ENCODE measurements at regions not wholly inside any gene's neighbourhood (a gene's known extent, or its start where the extent isn't known, plus 50 kb on each side); places are given as distances from the start of the nearest gene placed in this dataset.

DNA sequence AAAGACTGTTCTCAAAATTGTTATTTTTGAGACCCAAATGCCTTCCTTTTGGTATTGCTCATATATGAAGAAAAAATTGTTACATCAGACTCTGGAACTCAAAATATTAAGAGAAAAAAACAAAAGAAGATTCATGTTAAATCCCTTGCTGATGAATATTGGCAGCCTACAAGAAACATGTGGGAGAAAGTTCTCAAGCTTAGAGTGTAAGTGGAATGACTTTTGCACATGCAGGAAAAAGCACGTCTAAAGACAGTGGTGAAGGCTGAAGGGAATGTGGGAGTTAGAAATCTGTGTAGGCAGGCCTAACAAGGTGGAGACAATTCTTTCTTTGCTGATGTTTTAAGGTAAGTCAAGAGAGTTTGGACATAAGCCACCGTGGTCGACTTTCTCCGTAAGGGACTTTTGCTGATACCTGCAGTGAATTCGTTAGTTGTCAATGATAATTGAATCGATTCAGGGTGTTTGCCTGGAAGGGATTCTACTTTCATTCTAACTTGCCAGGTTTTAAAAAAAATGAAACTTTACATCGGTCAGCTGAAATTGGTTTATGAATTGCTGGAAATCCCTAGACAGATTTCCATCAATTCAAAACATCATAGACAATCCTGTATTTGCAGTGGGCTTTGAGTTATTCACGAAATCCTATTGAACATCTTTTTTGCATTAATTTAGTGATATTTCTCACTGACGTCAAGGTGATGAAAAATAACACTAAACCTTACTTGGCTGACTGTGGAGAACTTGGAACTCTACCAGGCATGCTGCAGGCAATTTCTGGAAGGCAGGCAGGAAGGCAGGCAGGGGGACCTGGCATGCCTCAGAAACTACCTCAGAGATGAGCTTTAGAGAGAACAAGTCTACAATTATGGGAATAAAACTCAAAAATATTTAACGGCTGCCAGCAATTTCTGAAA lies 359.1 kb upstream of the ADAMTSL1 start:
- Histone ChIP-seq H3K27ac (no peak overlapping the region), H3K4me1 (no peaks in the 10 kb centered on the region), H3K4me3 (no peak overlapping the region), H3K27me3 (no peaks in the 10 kb centered on the region), H3K9me3 (no peaks in the 10 kb centered on the region), H3K36me3 (no peaks in the 10 kb centered on the region)
- ATAC-seq (no peak), DNase-seq (no peak)
- intact Hi-C loops (cut with DNase I) = no loop called here
- TF ChIP-seq, protein P1, sequence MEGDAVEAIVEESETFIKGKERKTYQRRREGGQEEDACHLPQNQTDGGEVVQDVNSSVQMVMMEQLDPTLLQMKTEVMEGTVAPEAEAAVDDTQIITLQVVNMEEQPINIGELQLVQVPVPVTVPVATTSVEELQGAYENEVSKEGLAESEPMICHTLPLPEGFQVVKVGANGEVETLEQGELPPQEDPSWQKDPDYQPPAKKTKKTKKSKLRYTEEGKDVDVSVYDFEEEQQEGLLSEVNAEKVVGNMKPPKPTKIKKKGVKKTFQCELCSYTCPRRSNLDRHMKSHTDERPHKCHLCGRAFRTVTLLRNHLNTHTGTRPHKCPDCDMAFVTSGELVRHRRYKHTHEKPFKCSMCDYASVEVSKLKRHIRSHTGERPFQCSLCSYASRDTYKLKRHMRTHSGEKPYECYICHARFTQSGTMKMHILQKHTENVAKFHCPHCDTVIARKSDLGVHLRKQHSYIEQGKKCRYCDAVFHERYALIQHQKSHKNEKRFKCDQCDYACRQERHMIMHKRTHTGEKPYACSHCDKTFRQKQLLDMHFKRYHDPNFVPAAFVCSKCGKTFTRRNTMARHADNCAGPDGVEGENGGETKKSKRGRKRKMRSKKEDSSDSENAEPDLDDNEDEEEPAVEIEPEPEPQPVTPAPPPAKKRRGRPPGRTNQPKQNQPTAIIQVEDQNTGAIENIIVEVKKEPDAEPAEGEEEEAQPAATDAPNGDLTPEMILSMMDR (IDR thresholded peaks at IDR 0.05) = no peak

DNA sequence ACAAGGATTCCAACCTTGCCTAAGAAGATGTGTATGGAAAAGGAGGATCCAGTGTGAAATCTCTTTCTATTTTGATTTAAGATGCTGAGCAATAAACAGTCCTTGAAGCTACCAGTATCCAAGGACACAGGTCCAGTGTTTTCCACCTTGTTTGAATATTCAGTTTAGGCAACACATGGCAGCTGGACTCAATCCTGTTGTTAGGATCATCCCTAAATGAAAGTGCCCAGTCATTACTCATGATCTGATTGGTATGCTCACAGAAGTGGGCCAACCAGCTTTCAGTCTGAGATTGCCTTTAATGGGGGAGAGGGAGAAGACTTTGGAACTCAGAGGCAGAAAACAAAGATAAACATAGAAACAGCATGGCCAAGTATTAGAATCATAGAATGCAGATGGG lies 355.7 kb upstream of the ADAMTSL1 start:
- no peaks in the 10 kb centered on the region for H3K4me1 ChIP-seq
- no peaks in the 10 kb centered on the region for H3K27me3 ChIP-seq
- TF ChIP-seq, protein P1 (IDR thresholded peaks at IDR 0.05) = no peak
- no peaks in the 10 kb centered on the region for H3K9me3 ChIP-seq
- intact Hi-C loops (cut with DNase I) = no loop called here
- DNase-seq (no peak), ATAC-seq (no peak)
- no peaks in the 10 kb centered on the region for H3K36me3 ChIP-seq
- no peak overlapping the region for H3K4me3 ChIP-seq
- no peak overlapping the region for H3K27ac ChIP-seq

DNA sequence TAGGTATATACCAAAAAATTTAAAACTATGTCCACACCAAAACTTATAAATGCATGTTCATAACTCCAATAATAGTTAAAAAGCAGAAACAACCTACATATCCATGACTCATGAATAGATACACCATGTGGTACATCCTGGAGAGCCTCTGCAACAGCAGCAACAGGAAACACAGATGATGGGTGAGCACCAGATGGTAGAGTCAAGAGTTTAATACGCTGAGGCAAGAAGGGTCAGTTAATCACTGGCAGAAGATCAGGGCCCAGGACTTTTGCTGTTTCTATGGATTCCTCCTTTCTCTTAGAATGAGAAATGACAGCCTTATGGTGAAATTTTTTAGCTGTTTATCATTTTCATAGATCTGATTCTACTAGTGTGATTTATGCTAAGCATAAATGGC lies 351.8 kb upstream of the ADAMTSL1 start:
- Histone ChIP-seq H3K4me3 (no peak overlapping the region), H3K9me3 (no peaks in the 10 kb centered on the region), H3K27me3 (no peaks in the 10 kb centered on the region), H3K27ac (no peak overlapping the region), H3K36me3 (no peaks in the 10 kb centered on the region), H3K4me1 (no peaks in the 10 kb centered on the region)
- no peak for DNase-seq
- TF ChIP-seq, protein P1 (IDR thresholded peaks at IDR 0.05) = no peak
- intact Hi-C loops (cut with DNase I) = no loop called here
- no peak for ATAC-seq

DNA sequence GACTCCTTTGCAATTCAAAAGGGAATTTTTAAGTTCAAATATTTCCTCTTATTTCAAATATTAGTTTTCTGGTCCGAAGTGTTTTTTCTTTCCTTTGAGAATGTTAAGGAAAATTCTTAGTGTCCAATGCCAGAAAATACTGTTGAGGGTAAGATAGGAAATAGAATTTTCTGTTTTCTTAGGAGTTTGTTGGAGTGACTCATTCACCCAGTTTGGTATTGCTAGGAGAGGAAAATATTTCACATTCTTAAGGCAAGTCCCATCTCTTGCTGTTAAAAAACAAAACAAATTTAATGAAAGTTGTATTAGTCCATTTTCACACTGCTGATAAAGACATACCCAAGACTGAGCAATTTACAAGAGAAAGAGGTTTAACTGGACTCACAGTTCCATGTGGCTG lies 349.2 kb upstream of the ADAMTSL1 start:
- Histone ChIP-seq H3K4me1 (no peaks in the 10 kb centered on the region), H3K27ac (no peak overlapping the region), H3K36me3 (no peaks in the 10 kb centered on the region), H3K9me3 (no peaks in the 10 kb centered on the region), H3K27me3 (no peaks in the 10 kb centered on the region), H3K4me3 (no peak overlapping the region)
- no peak for ATAC-seq
- intact Hi-C loops (cut with DNase I) = no loop called here
- DNase-seq = no peak
- TF ChIP-seq, protein P1 (IDR thresholded peaks at IDR 0.05) = no peak

DNA sequence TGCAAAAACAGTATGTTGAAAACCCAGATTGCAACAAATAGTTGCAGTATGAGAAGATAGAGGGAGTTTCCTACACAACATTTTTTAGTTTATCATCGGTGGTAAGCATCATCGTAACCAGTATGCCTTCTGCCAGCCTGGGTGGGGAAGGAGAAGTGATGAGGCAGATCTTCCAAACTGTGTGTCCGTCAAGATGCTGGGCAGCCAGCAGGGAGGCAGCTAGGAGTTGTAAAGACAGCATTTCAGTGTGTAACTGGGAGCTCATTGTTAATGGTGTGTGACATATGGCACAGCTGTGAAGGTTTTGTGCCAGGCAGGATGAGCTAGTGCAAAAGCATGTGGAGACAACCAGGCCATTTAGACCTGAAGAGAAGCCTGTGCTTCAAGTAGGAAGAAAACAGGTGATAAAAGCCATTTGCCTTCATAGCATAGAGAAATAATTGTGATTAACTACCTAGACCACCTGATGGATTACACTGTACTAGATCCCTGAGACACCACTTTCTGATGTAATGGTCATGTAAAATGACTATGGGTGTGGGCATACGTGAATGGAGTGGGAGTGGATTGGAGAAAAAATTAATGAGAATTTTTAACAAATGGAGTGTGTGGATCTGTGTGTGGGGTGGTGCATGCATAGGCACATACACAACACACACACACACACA lies 347.0 kb upstream of the ADAMTSL1 start:
- intact Hi-C loops (cut with DNase I) = no loop called here
- DNase-seq (no peak), ATAC-seq (no peak)
- Histone ChIP-seq H3K27ac (no peak overlapping the region), H3K9me3 (no peaks in the 10 kb centered on the region), H3K27me3 (no peaks in the 10 kb centered on the region), H3K4me1 (no peaks in the 10 kb centered on the region), H3K4me3 (no peak overlapping the region), H3K36me3 (no peaks in the 10 kb centered on the region)
- TF ChIP-seq, protein P1 (IDR thresholded peaks at IDR 0.05) = no peak
